PC-3 (cell line): ENCODE measurements at regions not wholly inside any gene's neighbourhood (a gene's known extent, or its start where the extent isn't known, plus 50 kb on each side); places are given as distances from the start of the nearest gene placed in this dataset.

Experiments used
- ATAC-seq: fragments of 200-7000 bp; cut with Tn5 transposase; 2 replicates; pipeline ENCODE4 v1.9.1; 2020; ENCODE audit warnings: mild to moderate bottlenecking, moderate library complexity
- BruUV-seq: library from RNA; stranded (reverse); fragments of 400-500 nt; replicated peaks from 2 replicates; lab custom pipeline; 2021; lab: Mats Ljungman, UMichigan
- CTCF ChIA-PET: fragments of 300-600 bp; sonication (Branson Sonifier 250); formaldehyde crosslinking; loops from one replicate; lab custom pipeline; 2022; ENCODE audit warnings: antibody characterized with exemption; lab: Charles Lee
- POLR2A ChIA-PET: fragments of 300-600 bp; sonication (Branson Sonifier 250); formaldehyde crosslinking; loops from one replicate; lab custom pipeline; 2022; ENCODE audit warnings: antibody characterized with exemption; ENCODE audit not compliant: unreplicated experiment; lab: Charles Lee
- DNase-seq: peaks from one replicate; pipeline ENCODE4 v3.0.0-alpha.2; 2015
- H2AFZ ChIP-seq: fragments of 300-600 bp; sonication (generic); 2 replicates; pipeline ENCODE4 v1.6.0; 2016; ENCODE audit warnings: antibody characterized with exemption, low read length
- H3F3A ChIP-seq: fragments of 300-600 bp; sonication (generic); one replicate; pipeline ENCODE4 v1.6.0; 2017; ENCODE audit warnings: antibody characterized with exemption, low read length, control low read depth, mild to moderate bottlenecking; ENCODE audit not compliant: unreplicated experiment
- H3K27ac ChIP-seq: fragments of 300-600 bp; sonication (generic); 2 replicates; pipeline ENCODE4 v1.5.1; 2016; ENCODE audit warnings: mild to moderate bottlenecking, low read length
- H3K27me3 ChIP-seq: fragments of 300-600 bp; sonication (generic); 2 replicates; pipeline ENCODE4 v1.6.1; 2016; ENCODE audit warnings: low read length, mixed read lengths
- H3K36me3 ChIP-seq: fragments of 300-600 bp; sonication (generic); 2 replicates; pipeline ENCODE4 v1.6.1; 2016; ENCODE audit warnings: low read depth, mixed run types, low read length, mixed read lengths
- H3K4me1 ChIP-seq: fragments of 300-600 bp; sonication (generic); 2 replicates; pipeline ENCODE4 v1.5.1; 2016; ENCODE audit warnings: low read length; ENCODE audit not compliant: insufficient read depth
- H3K4me2 ChIP-seq: fragments of 300-600 bp; sonication (generic); 2 replicates; pipeline ENCODE4 v1.6.0; 2016; ENCODE audit warnings: low read length
- H3K4me3 ChIP-seq: fragments of 300-600 bp; sonication (generic); 2 replicates; pipeline ENCODE4 v1.5.1; 2016; ENCODE audit warnings: mild to moderate bottlenecking, low read length, mixed read lengths
- H3K79me2 ChIP-seq: fragments of 300-600 bp; sonication (generic); 2 replicates; pipeline ENCODE4 v1.6.1; 2017; ENCODE audit warnings: low read length, mixed read lengths
- H3K9ac ChIP-seq: fragments of 300-600 bp; sonication (generic); 2 replicates; pipeline ENCODE4 v1.6.0; 2016; ENCODE audit warnings: mild to moderate bottlenecking, low read length
- H3K9me2 ChIP-seq: fragments of 300-600 bp; sonication (generic); replicated peaks from 2 replicates; pipeline ENCODE4 v1.6.1; 2016; ENCODE audit warnings: mixed run types, low read length, mixed read lengths
- H3K9me3 ChIP-seq: fragments of 300-600 bp; sonication (generic); 2 replicates; pipeline ENCODE4 v1.6.1; 2016; ENCODE audit warnings: low read length, mixed read lengths
- H4K20me1 ChIP-seq: fragments of 300-600 bp; sonication (generic); 2 replicates; pipeline ENCODE4 v1.6.1; 2016; ENCODE audit warnings: low read length, mixed read lengths
- EZH2 ChIP-seq: fragments of 300-600 bp; sonication (generic); IDR thresholded peaks from one replicate; pipeline ENCODE4 v1.6.1; 2017; ENCODE audit warnings: antibody characterized with exemption, mild to moderate bottlenecking, low read length; ENCODE audit not compliant: unreplicated experiment
- EZH2phosphoT487 ChIP-seq: fragments of 300-600 bp; sonication (generic); IDR thresholded peaks from 2 replicates; pipeline ENCODE4 v1.6.1; 2018; ENCODE audit warnings: mild to moderate bottlenecking, antibody characterized with exemption, low read length, borderline replicate concordance
- intact Hi-C: fragments of 100-400 bp; cut with micrococcal nuclease; formaldehyde crosslinking; loops from 2 replicates; pipeline ENCODE4 v1.9.0; 2023
- TF ChIP-seq, protein P1 (sequence below): fragments of 300-600 bp; sonication (generic); conservative IDR thresholded peaks from 2 replicates; pipeline ENCODE4 v1.5.1; 2017; ENCODE audit warnings: antibody characterized with exemption, low read depth, mild to moderate bottlenecking, low read length

DNA sequence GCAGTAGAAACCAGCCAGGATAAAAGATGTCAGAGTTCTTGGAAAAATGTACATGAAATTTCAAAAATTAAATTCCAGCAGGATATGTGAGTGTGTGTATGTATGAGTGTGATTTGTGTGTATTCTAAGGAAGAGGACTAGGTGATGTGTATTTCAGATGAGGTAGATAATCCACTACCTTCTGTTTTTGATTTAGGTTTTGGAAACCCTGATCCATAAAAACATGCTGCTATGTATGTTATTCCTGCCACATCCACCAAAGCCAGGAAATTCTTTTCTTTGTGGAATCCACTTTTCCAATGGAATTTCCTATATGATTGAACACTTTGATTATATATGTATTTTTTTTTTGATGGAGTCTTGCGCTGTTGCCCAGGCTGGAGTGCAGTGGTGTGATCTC lies 276.9 kb downstream of the UQCRFS1 start:
- BruUV-seq, result no TSS peak
- Histone ChIP-seq H3K27me3 (no peaks in the 10 kb centered on the region), H3K4me1 (no peaks in the 10 kb centered on the region), H4K20me1 (no peaks in the 10 kb centered on the region), H3K9me2 (no peaks in the 10 kb centered on the region), H3K9me3 (no peaks in the 10 kb centered on the region), H3K79me2 (no peaks in the 10 kb centered on the region), H3K4me2 (no peak overlapping the region), H3K27ac (no peak overlapping the region), H2AFZ (no peak overlapping the region), H3K4me3 (no peak overlapping the region), H3K9ac (no peak overlapping the region), H3F3A (no peaks in the 10 kb centered on the region), H3K36me3 (no peaks in the 10 kb centered on the region)
- POLR2A ChIA-PET, result no interaction called here
- CTCF ChIA-PET, result no interaction called here
- TF ChIP-seq, protein P1, sequence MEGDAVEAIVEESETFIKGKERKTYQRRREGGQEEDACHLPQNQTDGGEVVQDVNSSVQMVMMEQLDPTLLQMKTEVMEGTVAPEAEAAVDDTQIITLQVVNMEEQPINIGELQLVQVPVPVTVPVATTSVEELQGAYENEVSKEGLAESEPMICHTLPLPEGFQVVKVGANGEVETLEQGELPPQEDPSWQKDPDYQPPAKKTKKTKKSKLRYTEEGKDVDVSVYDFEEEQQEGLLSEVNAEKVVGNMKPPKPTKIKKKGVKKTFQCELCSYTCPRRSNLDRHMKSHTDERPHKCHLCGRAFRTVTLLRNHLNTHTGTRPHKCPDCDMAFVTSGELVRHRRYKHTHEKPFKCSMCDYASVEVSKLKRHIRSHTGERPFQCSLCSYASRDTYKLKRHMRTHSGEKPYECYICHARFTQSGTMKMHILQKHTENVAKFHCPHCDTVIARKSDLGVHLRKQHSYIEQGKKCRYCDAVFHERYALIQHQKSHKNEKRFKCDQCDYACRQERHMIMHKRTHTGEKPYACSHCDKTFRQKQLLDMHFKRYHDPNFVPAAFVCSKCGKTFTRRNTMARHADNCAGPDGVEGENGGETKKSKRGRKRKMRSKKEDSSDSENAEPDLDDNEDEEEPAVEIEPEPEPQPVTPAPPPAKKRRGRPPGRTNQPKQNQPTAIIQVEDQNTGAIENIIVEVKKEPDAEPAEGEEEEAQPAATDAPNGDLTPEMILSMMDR, result no peak
- DNase-seq (no peak), ATAC-seq (no peak)
- intact Hi-C loops, result no loop called here

DNA sequence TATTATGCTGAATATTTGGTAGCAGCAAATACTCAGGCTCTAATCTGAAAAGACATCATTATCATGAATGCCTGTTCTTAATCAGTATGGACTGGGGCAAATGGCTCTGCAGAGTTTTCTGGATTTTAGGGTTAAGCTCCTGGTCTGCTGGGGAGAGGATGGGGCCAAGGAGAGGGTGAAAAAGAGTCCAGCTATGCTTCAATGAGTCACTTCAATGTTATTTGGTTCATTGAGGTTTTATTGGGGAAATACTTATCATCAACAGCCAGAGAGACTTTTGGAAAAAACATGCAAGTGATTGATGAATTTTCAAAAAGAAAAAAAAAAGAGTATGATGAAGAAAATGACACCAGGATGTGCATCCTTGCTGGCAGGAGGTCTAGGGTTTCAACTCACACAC lies 278.3 kb downstream of the UQCRFS1 start:
- Histone ChIP-seq H3K27me3 (no peaks in the 10 kb centered on the region), H3K9me2 (no peaks in the 10 kb centered on the region), H3K4me3 (no peak overlapping the region), H3K9ac (no peak overlapping the region), H3K4me2 (no peak overlapping the region), H3K27ac (no peak overlapping the region), H3K36me3 (no peaks in the 10 kb centered on the region), H3F3A (no peaks in the 10 kb centered on the region), H3K79me2 (no peaks in the 10 kb centered on the region), H3K4me1 (no peaks in the 10 kb centered on the region), H4K20me1 (no peaks in the 10 kb centered on the region), H2AFZ (no peak overlapping the region), H3K9me3 (no peaks in the 10 kb centered on the region)
- intact Hi-C loops, result no loop called here
- no peak for ATAC-seq
- ChIA-PET POLR2A (no interaction called here), CTCF (no interaction called here)
- DNase-seq, result no peak
- TF ChIP-seq, protein P1, result no peak
- TF ChIP-seq EZH2phosphoT487 (no peak), EZH2 (no peak)
- no TSS peak for BruUV-seq

DNA sequence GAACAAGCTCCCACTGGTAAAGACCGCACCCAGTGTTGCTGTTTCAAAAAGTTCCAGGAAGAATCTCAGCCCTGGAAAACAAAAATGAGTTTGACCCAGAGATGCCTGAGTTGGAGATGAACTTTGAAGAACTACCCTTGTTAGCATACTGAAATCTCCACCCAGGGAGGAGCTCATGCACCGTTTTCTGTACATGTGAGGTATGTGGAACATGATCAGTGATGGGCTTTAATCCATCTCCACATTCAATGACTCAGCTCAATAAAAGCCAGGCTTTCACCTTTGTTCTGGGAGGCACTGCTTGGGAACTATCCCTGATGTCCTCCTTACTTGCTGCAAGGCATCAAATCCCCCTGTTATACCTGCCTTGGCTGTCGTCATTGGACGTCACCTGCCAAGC lies 279.9 kb downstream of the UQCRFS1 start:
- H3K9me3 ChIP-seq, result no peaks in the 10 kb centered on the region
- ChIA-PET POLR2A (no interaction called here), CTCF (no interaction called here)

More for the DNA sequence above, 279.9 kb downstream of the UQCRFS1 start:
- Histone ChIP-seq H3K79me2 (no peaks in the 10 kb centered on the region), H3K9ac (no peak overlapping the region), H3K27ac (no peak overlapping the region), H3K9me2 (no peaks in the 10 kb centered on the region), H4K20me1 (no peaks in the 10 kb centered on the region), H3K4me1 (no peaks in the 10 kb centered on the region), H3F3A (no peaks in the 10 kb centered on the region), H2AFZ (no peak overlapping the region), H3K36me3 (no peaks in the 10 kb centered on the region), H3K4me2 (no peak overlapping the region), H3K27me3 (no peaks in the 10 kb centered on the region), H3K4me3 (no peak overlapping the region)
- BruUV-seq, result no TSS peak
- DNase-seq, result no peak
- no peak for ATAC-seq
- TF ChIP-seq, protein P1, result no peak
- TF ChIP-seq EZH2phosphoT487 (no peak), EZH2 (no peak)
- intact Hi-C loops, result no loop called here
